GM23338 (cell line): ENCODE measurements at regions not wholly inside any gene's neighbourhood (a gene's known extent, or its start where the extent isn't known, plus 50 kb on each side); places are given as distances from the start of the nearest gene placed in this dataset.

ENCODE experiments used
- ATAC-seq: fragments of 200-7000 bp; cut with Tn5 transposase; 3 replicates; pipeline ENCODE4 v1.9.1; 2020
- DNase-seq: peaks from one replicate; pipeline ENCODE4 v3.0.0-alpha.2; 2015; ENCODE audit warnings: low spot score
- H2AFZ ChIP-seq: fragments of 200-600 bp; sonication (generic); 2 replicates; pipeline ENCODE4 v1.8.0; 2016; ENCODE audit warnings: antibody characterized with exemption, mild to moderate bottlenecking, moderate library complexity
- H3F3A ChIP-seq: fragments of 200-600 bp; sonication (generic); replicated peaks from 2 replicates; pipeline ENCODE4 v1.8.0; 2017; ENCODE audit warnings: antibody characterized with exemption, mixed run types, low read depth
- H3K27ac ChIP-seq: fragments of 200-600 bp; sonication (generic); 2 replicates; pipeline ENCODE4 v1.6.1; 2016; ENCODE audit warnings: low read depth
- H3K27me3 ChIP-seq: fragments of 200-600 bp; sonication (generic); 2 replicates; pipeline ENCODE4 v1.8.0; 2016; ENCODE audit warnings: mild to moderate bottlenecking, mixed run types, moderate library complexity; ENCODE audit not compliant: insufficient read depth
- H3K36me3 ChIP-seq: fragments of 200-600 bp; sonication (generic); 2 replicates; pipeline ENCODE4 v1.8.0; 2016; ENCODE audit warnings: mild to moderate bottlenecking; ENCODE audit not compliant: insufficient read depth
- H3K4me1 ChIP-seq: fragments of 200-600 bp; sonication (generic); 2 replicates; pipeline ENCODE4 v1.8.0; 2016; ENCODE audit warnings: mild to moderate bottlenecking, moderate library complexity; ENCODE audit not compliant: insufficient read depth
- H3K4me2 ChIP-seq: fragments of 200-600 bp; sonication (generic); 2 replicates; pipeline ENCODE4 v1.7.1; 2017; ENCODE audit warnings: mixed run types
- H3K4me3 ChIP-seq: fragments of 200-600 bp; sonication (generic); 2 replicates; pipeline ENCODE4 v1.6.1; 2016; ENCODE audit warnings: mixed run types
- H3K79me2 ChIP-seq: fragments of 200-600 bp; sonication (generic); replicated peaks from 2 replicates; pipeline ENCODE4 v1.8.0; 2017; ENCODE audit warnings: mild to moderate bottlenecking; ENCODE audit not compliant: insufficient read depth
- H3K9me2 ChIP-seq: fragments of 200-600 bp; sonication (generic); 2 replicates; pipeline ENCODE4 v1.8.0; 2017; ENCODE audit not compliant: insufficient read depth
- H4K20me1 ChIP-seq: fragments of 200-600 bp; sonication (generic); replicated peaks from 2 replicates; pipeline ENCODE4 v1.8.0; 2017; ENCODE audit warnings: mild to moderate bottlenecking; ENCODE audit not compliant: insufficient read depth
- H3K27ac Mint-ChIP-seq: 2 replicates; pipeline ENCODE4 v1.8.0; 2020; ENCODE audit warnings: inconsistent platforms, mild to moderate bottlenecking, moderate library complexity, mixed read lengths
- H3K27me3 Mint-ChIP-seq: 3 replicates; pipeline ENCODE4 v1.8.0; 2022; ENCODE audit warnings: low read depth, mild to moderate bottlenecking, moderate library complexity, mixed read lengths, inconsistent platforms; ENCODE audit not compliant: insufficient read depth, poor library complexity
- H3K36me3 Mint-ChIP-seq: 3 replicates; pipeline ENCODE4 v1.8.0; 2021; ENCODE audit warnings: low read depth, mild to moderate bottlenecking, inconsistent platforms, moderate library complexity, mixed read lengths
- H3K4me1 Mint-ChIP-seq: 3 replicates; pipeline ENCODE4 v1.8.0; 2020; ENCODE audit warnings: mild to moderate bottlenecking, inconsistent platforms, mixed read lengths
- H3K4me3 Mint-ChIP-seq: 3 replicates; pipeline ENCODE4 v1.8.0; 2021; ENCODE audit warnings: moderate library complexity, mild to moderate bottlenecking, inconsistent platforms, mixed read lengths
- H3K9me3 Mint-ChIP-seq: 3 replicates; pipeline ENCODE4 v1.8.0; 2020; ENCODE audit warnings: moderate library complexity, mild to moderate bottlenecking, inconsistent platforms, mixed read lengths
- CREB1 ChIP-seq: fragments of 250-450 bp; sonication (Bioruptor Pico); IDR thresholded peaks from 2 replicates; pipeline ENCODE4 v1.5.0; 2020; ENCODE audit warnings: low read depth, mild to moderate bottlenecking, moderate library complexity
- CTCF ChIP-seq, 2 experiments: fragments of 200-600 bp in 1 of 2; sonication (generic) in 1 of 2; conservative IDR thresholded peaks; 2 replicates each; pipeline versions ENCODE4 v1.5.1 to v1.6.1; 2016 to 2017; ENCODE audit warnings: antibody characterized with exemption in 2 of 2, low read depth in 2 of 2, mild to moderate bottlenecking in 2 of 2, moderate library complexity in 1 of 2
- POLR2AphosphoS5 ChIP-seq: IDR thresholded peaks from 2 replicates; pipeline ENCODE4 v1.6.1; 2016; ENCODE audit warnings: antibody characterized with exemption, low read depth
- REST ChIP-seq: IDR thresholded peaks from one replicate; pipeline ENCODE4 v1.6.1; 2018; ENCODE audit warnings: antibody characterized with exemption; ENCODE audit not compliant: unreplicated experiment
- STAT1 ChIP-seq: IDR thresholded peaks from one replicate; pipeline ENCODE4 v1.6.1; 2016; ENCODE audit warnings: antibody characterized with exemption; ENCODE audit not compliant: unreplicated experiment
- ZNF462 ChIP-seq: fragments of 250-450 bp; sonication (Bioruptor Pico); IDR thresholded peaks from 2 replicates; pipeline ENCODE4 v1.5.0; 2020; ENCODE audit warnings: mild to moderate bottlenecking, moderate library complexity

GRCh38 chr6:28673417-28673786, 147.7 kb downstream of the GPX5 start:
- peaks cover 3% of the 10 kb centered on the region; the same call in 2 of the 3 replicates for H3K9me3 Mint-ChIP-seq
- no peak for TF ChIP-seq CREB1 (CRISPR knock-in tag)
- no peak for TF ChIP-seq STAT1
- TF ChIP-seq POLR2AphosphoS5: no peak
- no peak for TF ChIP-seq CTCF (conservative IDR thresholded peaks at IDR 0.05; ENCODE audit: low read depth in 2 of 2)
- no peak for TF ChIP-seq REST
- no peak for TF ChIP-seq ZNF462 (CRISPR knock-in tag)
- no peaks in the 10 kb centered on the region for H3K36me3 ChIP-seq
- H3K27me3 ChIP-seq: peaks cover 19% of the 10 kb centered on the region
- H3K27ac ChIP-seq: no peak overlapping the region
- H3K4me1 ChIP-seq: no peaks in the 10 kb centered on the region; the same call in 1 of the 2 replicates
- H3K4me3 ChIP-seq: no peak overlapping the region
- H3K4me1 Mint-ChIP-seq: no peaks in the 10 kb centered on the region
- 0 out of 2 replicates have a peak, but pooled peaks cover 6% of the 10 kb centered on the region for H3K9me2 ChIP-seq
- no peaks in the 10 kb centered on the region for H3K79me2 ChIP-seq
- H3K4me2 ChIP-seq: no peak overlapping the region
- H3K4me3 Mint-ChIP-seq: peak overlapping the region; percentile 82
- peaks cover 28% of the 10 kb centered on the region for H3K27me3 Mint-ChIP-seq
- no peaks in the 10 kb centered on the region for H4K20me1 ChIP-seq
- no peaks in the 10 kb centered on the region for H3K36me3 Mint-ChIP-seq
- H3K27ac Mint-ChIP-seq: no peak overlapping the region
- no peak overlapping the region for H2AFZ ChIP-seq
- ATAC-seq (no peak), DNase-seq (no peak)
- no peaks in the 10 kb centered on the region for H3F3A ChIP-seq
